CMK (cell line): ENCODE measurements at regions not wholly inside any gene's neighbourhood (a gene's known extent, or its start where the extent isn't known, plus 50 kb on each side); places are given as distances from the start of the nearest gene placed in this dataset.

Experiments
- DNase-seq: peaks from one replicate; pipeline ENCODE4 v3.0.0-alpha.2; 2010; ENCODE audit warnings: low read depth

DNA sequence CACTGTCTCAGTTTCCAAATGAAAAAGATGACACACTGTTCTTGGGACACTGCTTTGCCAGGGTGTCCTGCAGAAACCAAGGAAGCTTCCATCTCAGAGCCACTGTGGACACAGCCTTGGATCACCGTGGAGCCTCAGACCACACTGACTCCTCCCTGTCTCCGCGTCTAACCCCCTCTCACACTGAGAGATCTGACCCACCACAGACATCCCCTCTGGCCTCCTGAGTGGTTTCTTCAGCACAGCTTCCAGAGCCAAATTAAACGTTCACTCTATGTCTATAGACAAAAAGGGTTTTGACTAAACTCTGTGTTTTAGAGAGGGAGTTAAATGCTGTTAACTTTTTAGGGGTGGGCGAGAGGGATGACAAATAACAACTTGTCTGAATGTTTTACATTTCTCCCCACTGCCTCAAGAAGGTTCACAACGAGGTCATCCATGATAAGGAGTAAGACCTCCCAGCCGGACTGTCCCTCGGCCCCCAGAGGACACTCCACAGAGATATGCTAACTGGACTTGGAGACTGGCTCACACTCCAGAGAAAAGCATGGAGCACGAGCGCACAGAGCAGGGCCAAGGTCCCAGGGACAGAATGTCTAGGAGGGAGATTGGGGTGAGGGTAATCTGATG lies 113.4 kb upstream of the PKDCC start:
- no peak for DNase-seq

GRCh38 chr2:41935002-41935401 lies 112.8 kb upstream of the PKDCC start:
- no peak for DNase-seq

- no peak for DNase-seq
These were observed 112.0 kb upstream of the PKDCC start for GRCh38 chr2:41935825-41936224.

DNA sequence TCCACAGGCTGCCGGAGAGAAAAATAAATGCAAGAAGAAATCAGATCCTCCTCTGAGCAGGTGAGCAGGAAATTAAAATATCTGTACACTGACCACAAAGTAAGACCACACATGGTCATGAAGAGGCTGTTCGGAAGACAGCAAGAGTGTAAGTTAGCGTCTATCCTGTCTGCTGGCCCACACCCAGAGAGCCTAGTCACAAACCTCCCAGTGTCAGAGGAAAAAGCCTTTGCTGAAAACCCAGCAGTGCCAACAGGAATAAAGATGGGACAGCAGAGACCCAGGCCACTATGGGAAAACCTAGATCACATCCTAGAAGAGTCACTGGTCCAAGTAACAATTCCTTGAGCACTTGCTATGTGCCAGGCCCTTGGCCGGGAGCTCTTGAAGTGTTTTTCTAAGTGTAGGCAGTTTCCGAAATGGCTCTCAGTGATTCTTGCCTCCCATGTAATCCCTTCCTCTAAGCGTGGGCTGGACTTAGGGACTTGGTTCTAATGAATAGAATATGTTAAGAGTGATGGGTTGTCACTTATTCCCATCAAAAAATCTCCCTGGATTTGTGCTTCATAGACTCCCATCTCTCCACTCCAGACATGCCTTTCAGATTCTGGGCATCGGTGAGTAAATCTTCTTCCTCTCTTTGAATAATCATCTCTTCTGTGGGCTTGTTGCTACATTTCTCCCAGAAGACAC lies 110.9 kb upstream of the PKDCC start:
- DNase-seq: no peak

DNA sequence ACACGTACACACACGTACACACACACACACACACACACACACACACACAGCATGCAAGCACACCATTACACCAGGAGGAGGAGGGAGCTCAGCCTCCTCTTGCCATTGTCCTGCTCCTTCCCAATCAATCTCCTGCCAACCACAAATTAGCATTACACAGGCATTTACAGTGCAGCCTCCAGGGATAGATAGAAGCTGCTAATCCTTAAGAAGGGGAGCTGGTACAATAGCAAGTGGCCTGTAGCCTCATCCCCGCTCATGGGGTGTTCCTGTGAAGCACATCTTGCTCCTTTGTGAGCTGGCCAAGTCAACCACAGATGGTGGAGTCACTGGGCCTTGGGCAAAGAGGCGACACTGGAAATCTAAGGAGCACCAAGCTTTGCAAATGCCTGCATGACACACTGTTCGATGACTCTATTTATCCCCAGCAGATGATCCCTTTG lies 110.3 kb upstream of the PKDCC start:
- DNase-seq: no peak

- no peak for DNase-seq
These were observed 109.7 kb upstream of the PKDCC start for GRCh38 chr2:41937921-41938708.

GRCh38 chr2:41940060-41940744 lies 107.6 kb upstream of the PKDCC start:
- DNase-seq: no peak

GRCh38 chr2:41940745-41941063 lies 107.1 kb upstream of the PKDCC start:
- no peak for DNase-seq

GRCh38 chr2:41941831-41942230 lies 106.0 kb upstream of the PKDCC start:
- DNase-seq: peak; percentile 38

DNA sequence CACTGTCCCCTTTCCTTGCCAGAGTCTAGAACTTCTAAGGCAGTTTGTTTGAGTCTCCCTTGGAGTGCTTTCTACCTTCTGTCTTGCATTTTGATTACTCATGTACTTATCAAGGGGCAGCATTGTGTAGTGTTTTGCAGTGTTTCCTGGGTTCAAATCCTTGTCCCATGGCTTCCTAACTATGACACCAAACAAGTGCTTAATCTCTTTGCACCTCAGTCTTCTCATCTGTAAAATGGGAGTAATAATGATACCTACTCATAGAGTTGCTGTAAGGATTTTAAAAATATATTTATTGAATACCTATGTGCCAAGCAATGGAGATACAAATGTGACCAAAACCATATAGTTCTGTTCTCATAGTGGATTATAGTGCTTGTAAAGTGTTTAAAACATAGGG lies 105.5 kb upstream of the PKDCC start:
- no peak for DNase-seq

DNA sequence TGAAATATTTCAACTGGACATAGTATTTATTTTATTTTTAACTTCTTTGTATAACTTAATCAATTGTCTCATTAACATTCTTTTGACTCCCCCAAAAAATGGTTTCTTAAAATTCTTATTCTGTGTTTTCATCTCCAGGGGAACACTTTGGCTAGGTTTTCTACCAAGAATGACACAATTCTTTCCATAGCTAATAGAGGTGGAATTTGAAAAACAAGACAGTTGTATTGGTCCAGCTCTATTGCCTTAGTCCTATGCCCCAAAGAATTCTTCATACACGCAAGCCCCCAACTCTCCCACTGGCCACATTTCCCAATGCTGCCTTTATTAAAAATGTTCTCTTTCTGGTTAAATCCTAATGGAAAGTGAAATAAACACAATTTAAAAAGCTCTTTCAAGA lies 104.7 kb upstream of the PKDCC start:
- no peak for DNase-seq

DNA sequence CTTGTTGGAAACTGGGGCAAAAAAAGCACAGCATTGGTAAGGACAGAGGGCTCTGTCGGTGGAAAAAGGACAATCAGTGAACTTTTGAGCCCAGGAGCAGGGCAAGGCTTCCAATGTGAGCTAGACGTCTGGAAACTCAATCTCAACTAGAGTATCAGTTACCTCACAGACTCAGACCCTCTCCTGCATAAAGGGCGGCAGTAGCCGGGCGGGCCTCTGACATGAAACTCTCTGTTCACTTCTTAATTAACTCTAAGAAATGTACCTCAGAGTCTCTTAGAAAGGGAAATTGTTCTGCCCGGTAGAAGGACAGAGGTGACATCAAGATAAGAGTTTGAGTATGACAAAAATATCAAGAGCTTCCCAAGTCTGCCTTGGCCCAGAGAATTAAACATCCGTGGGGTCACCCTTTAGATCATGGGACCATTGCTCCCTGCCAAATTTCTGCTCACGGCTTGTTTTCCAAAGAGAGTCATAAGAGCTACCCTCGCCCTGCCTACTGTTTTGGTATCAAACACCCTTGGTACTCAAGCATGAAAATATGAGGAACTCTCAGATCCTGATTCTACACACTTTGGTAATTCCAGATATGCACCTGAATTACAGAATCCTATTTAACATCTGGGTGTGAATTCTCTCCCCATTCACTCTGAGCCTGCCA lies 103.5 kb upstream of the PKDCC start:
- no peak for DNase-seq

DNA sequence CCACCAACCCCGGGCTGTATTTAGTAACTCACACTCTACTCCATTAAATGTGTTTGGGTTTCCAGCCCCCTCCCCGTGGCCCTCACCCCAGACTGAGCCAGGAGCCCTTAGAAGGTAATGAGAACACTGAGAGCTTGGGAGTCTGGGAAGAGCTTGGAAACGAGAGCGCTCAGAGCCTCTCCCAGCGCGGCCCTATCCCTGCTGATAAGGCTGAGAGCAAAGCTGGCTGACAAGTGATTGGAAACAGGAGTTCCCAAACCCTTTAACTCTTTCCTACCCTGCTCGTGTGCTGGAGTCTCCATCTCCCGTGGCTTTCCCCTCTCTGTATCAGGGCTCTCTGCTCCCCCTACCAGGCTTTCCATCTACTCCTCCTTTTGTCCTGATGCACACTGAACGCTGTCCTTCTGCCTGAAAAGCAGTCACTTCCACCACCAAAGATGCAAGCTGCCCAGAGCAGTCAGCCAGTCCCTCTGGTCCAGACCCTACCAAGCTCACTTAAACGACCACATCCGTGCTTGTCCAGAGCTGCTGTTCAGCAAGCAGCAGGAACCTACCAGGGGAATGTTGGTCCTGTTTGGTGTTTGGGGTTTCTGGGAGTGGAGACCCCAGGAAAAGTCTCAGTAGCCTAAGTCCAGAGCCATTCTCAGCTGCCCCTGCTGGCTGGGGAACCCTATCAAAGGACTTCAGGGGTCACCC lies 100.0 kb upstream of the PKDCC start:
- DNase-seq: no peak

- no peak for DNase-seq
These were observed 99.4 kb upstream of the PKDCC start for GRCh38 chr2:41948397-41948763.

- no peak for DNase-seq
These were observed 98.5 kb upstream of the PKDCC start for GRCh38 chr2:41949091-41949882.

- DNase-seq: no peak
These were observed 97.7 kb upstream of the PKDCC start for GRCh38 chr2:41949883-41950665.

- no peak for DNase-seq
These were observed 97.2 kb upstream of the PKDCC start for GRCh38 chr2:41950666-41950960.

GRCh38 chr2:41954304-41955291 lies 93.2 kb upstream of the PKDCC start:
- no peak for DNase-seq
